ENCODE measurements at regions not wholly inside any gene's neighbourhood (a gene's known extent, or its start where the extent isn't known, plus 50 kb on each side); places are given as distances from the start of the nearest gene placed in this dataset.
"Not testable (repeated sequence)": the region's sequence is repeated elsewhere in the genome, so short reads cannot be mapped to it uniquely, and the experiment has no call there.

- in situ Hi-C loops (cut with MboI; ENCODE audit: low pct_unique_long_range_greater_than_20kb in 2 of 9, low sequenced_read_pairs in 9 of 9, unreplicated experiment in 9 of 9) = no loop called here
- WGBS, 10 experiments = 22 to 100% (median 86%) methylated on average over 1 to 3 of the region's 3 CpGs
- Histone ChIP-seq H3K4me1 (replicated peaks in 1 of 2) (no peaks in the 10 kb centered on the region), H3K4me3 (no peak overlapping the region), H3K27ac (no peak overlapping the region)
- no peak for ATAC-seq (replicated peaks in 6 of 8)
Observed at GRCh38 chr4:34289489-34289888, 1954.8 kb downstream of the ARAP2 start.

GRCh38 chr4:34289962-34290361 is 1954.4 kb downstream of the ARAP2 start:
- Histone ChIP-seq H3K4me1 (replicated peaks in 1 of 2) (no peaks in the 10 kb centered on the region), H3K4me3 (no peak overlapping the region), H3K27ac (no peak overlapping the region)
- in situ Hi-C loops (cut with MboI; ENCODE audit: low pct_unique_long_range_greater_than_20kb in 2 of 9, low sequenced_read_pairs in 9 of 9, unreplicated experiment in 9 of 9) = no loop called here
- no peak for ATAC-seq (replicated peaks in 6 of 8)

- Histone ChIP-seq H3K27ac (no peak overlapping the region), H3K4me1 (replicated peaks in 1 of 2) (no peaks in the 10 kb centered on the region), H3K4me3 (no peak overlapping the region)
- in situ Hi-C loops (cut with MboI; ENCODE audit: low pct_unique_long_range_greater_than_20kb in 2 of 9, low sequenced_read_pairs in 9 of 9, unreplicated experiment in 9 of 9) = no loop called here
- ATAC-seq (replicated peaks in 6 of 8) = no peak
Observed at GRCh38 chr4:34293459-34293858, 1950.9 kb downstream of the ARAP2 start.

GRCh38 chr4:34309383-34309906 is 1934.9 kb downstream of the ARAP2 start:
- peaks cover 17 to 23% of the 10 kb centered on the region in 2 donors for H3K4me1 ChIP-seq (replicated peaks in 1 of 2)

GRCh38 chr4:34318773-34319172 is 1925.5 kb downstream of the ARAP2 start:
- Histone ChIP-seq H3K4me1 (replicated peaks in 1 of 2) (no peaks in the 10 kb centered on the region), H3K4me3 (no peak overlapping the region), H3K27ac (no peak overlapping the region)
- in situ Hi-C loops (cut with MboI; ENCODE audit: low pct_unique_long_range_greater_than_20kb in 2 of 9, low sequenced_read_pairs in 9 of 9, unreplicated experiment in 9 of 9) = no loop called here
- no peak for ATAC-seq (replicated peaks in 6 of 8)

More at GRCh38 chr4:34309383-34309906, 1934.9 kb downstream of the ARAP2 start:
- Histone ChIP-seq H3K27ac (peak overlapping the region in 1 of 2 donors; percentile 62), H3K4me3 (no peak overlapping the region)
- in situ Hi-C loops (cut with MboI; ENCODE audit: low pct_unique_long_range_greater_than_20kb in 2 of 9, low sequenced_read_pairs in 9 of 9, unreplicated experiment in 9 of 9) = no loop called here
- ATAC-seq (replicated peaks in 6 of 8) = peak in 3 of 8 experiments; percentile 60 to 80 (median 71)

- H3K27ac ChIP-seq = no peak overlapping the region
- no peaks in the 10 kb centered on the region for H3K4me1 ChIP-seq (replicated peaks in 1 of 2)
- 0 to 100% (median 42%) methylated on average over 1 of the region's 1 CpG; no CpG with 5 or more reads in 2 of the 10 experiments for WGBS, 10 experiments
- in situ Hi-C loops (cut with MboI; ENCODE audit: low pct_unique_long_range_greater_than_20kb in 2 of 9, low sequenced_read_pairs in 9 of 9, unreplicated experiment in 9 of 9) = no loop called here
- no peak for ATAC-seq (replicated peaks in 6 of 8)
- no peak overlapping the region for H3K4me3 ChIP-seq
Observed at GRCh38 chr4:34323549-34324320, 1920.6 kb downstream of the ARAP2 start.

GRCh38 chr4:34328939-34329338 is 1915.4 kb downstream of the ARAP2 start:
- no peak for ATAC-seq (replicated peaks in 6 of 8)
- Histone ChIP-seq H3K27ac (no peak overlapping the region), H3K4me3 (no peak overlapping the region), H3K4me1 (replicated peaks in 1 of 2) (no peaks in the 10 kb centered on the region)
- in situ Hi-C loops (cut with MboI; ENCODE audit: low pct_unique_long_range_greater_than_20kb in 2 of 9, low sequenced_read_pairs in 9 of 9, unreplicated experiment in 9 of 9) = no loop called here
- 0 to 100% (median 82%) methylated on average over 1 of the region's 1 CpG; no CpG with 5 or more reads in 1 of the 10 experiments for WGBS, 10 experiments

GRCh38 chr4:34335156-34335555 is 1909.2 kb downstream of the ARAP2 start:
- H3K4me3 ChIP-seq; in situ Hi-C loops (cut with MboI; ENCODE audit: low pct_unique_long_range_greater_than_20kb in 2 of 9, low sequenced_read_pairs in 9 of 9, unreplicated experiment in 9 of 9); H3K4me1 ChIP-seq (replicated peaks in 1 of 2); ATAC-seq (replicated peaks in 6 of 8); H3K27ac ChIP-seq: not testable (repeated sequence)
- 100% methylated on average over 1 of the region's 13 CpGs; no CpG with 5 or more reads in 9 of the 10 experiments for WGBS, 10 experiments

- H3K4me1 ChIP-seq (replicated peaks in 1 of 2); ATAC-seq (replicated peaks in 6 of 8); H3K4me3 ChIP-seq; H3K27ac ChIP-seq; in situ Hi-C loops (cut with MboI; ENCODE audit: low pct_unique_long_range_greater_than_20kb in 2 of 9, low sequenced_read_pairs in 9 of 9, unreplicated experiment in 9 of 9): not testable (repeated sequence)
- WGBS, 10 experiments = no CpG with 5 or more reads among the region's 22 CpGs
Observed at GRCh38 chr4:34335556-34335955, 1908.8 kb downstream of the ARAP2 start.

GRCh38 chr4:34362654-34363053 is 1881.7 kb downstream of the ARAP2 start:
- in situ Hi-C loops (cut with MboI; ENCODE audit: low pct_unique_long_range_greater_than_20kb in 2 of 9, low sequenced_read_pairs in 9 of 9, unreplicated experiment in 9 of 9) = no loop called here
- H3K27ac ChIP-seq = no peak overlapping the region
- ATAC-seq (replicated peaks in 6 of 8) = no peak
- no peak overlapping the region for H3K4me3 ChIP-seq
- H3K4me1 ChIP-seq (replicated peaks in 1 of 2) = peaks cover 3 to 22% of the 10 kb centered on the region in 2 donors

- ATAC-seq (replicated peaks in 6 of 8) = no peak
- Histone ChIP-seq H3K27ac (no peak overlapping the region), H3K4me3 (no peak overlapping the region), H3K4me1 (replicated peaks in 1 of 2) (peaks cover 3 to 22% of the 10 kb centered on the region in 2 donors)
- 50 to 100% (median 86%) methylated on average over 1 to 2 of the region's 2 CpGs; no CpG with 5 or more reads in 3 of the 10 experiments for WGBS, 10 experiments
- in situ Hi-C loops (cut with MboI; ENCODE audit: low pct_unique_long_range_greater_than_20kb in 2 of 9, low sequenced_read_pairs in 9 of 9, unreplicated experiment in 9 of 9) = no loop called here
Observed at GRCh38 chr4:34363842-34364241, 1880.5 kb downstream of the ARAP2 start.

GRCh38 chr4:34365946-34366345 is 1878.4 kb downstream of the ARAP2 start:
- H3K27ac ChIP-seq = no peak overlapping the region
- in situ Hi-C loops (cut with MboI; ENCODE audit: low pct_unique_long_range_greater_than_20kb in 2 of 9, low sequenced_read_pairs in 9 of 9, unreplicated experiment in 9 of 9) = no loop called here
- no peak overlapping the region for H3K4me3 ChIP-seq
- WGBS, 10 experiments = 17 to 71% (median 31%) methylated on average over 1 to 2 of the region's 2 CpGs; no CpG with 5 or more reads in 3 of the 10 experiments
- peaks cover 3 to 22% of the 10 kb centered on the region in 2 donors for H3K4me1 ChIP-seq (replicated peaks in 1 of 2)
- peak in 7 of 8 experiments; percentile 26 to 95 (median 78) for ATAC-seq (replicated peaks in 6 of 8)

GRCh38 chr4:34371676-34372075 is 1872.6 kb downstream of the ARAP2 start:
- Histone ChIP-seq H3K4me1 (replicated peaks in 1 of 2) (peaks cover 0 to 21% of the 10 kb centered on the region in 2 donors), H3K27ac (no peak overlapping the region), H3K4me3 (no peak overlapping the region)
- no peak for ATAC-seq (replicated peaks in 6 of 8)
- 67 to 100% (median 100%) methylated on average over 1 of the region's 2 CpGs; no CpG with 5 or more reads in 7 of the 10 experiments for WGBS, 10 experiments
- in situ Hi-C loops (cut with MboI; ENCODE audit: low pct_unique_long_range_greater_than_20kb in 2 of 9, low sequenced_read_pairs in 9 of 9, unreplicated experiment in 9 of 9) = no loop called here

GRCh38 chr4:34372815-34373214 is 1871.5 kb downstream of the ARAP2 start:
- no peak overlapping the region for H3K27ac ChIP-seq
- ATAC-seq (replicated peaks in 6 of 8) = peak in 4 of 8 experiments; percentile 35 to 59 (median 49)
- H3K4me1 ChIP-seq (replicated peaks in 1 of 2) = peaks cover 0 to 14% of the 10 kb centered on the region in 2 donors
- H3K4me3 ChIP-seq = no peak overlapping the region
- in situ Hi-C loops (cut with MboI; ENCODE audit: low pct_unique_long_range_greater_than_20kb in 2 of 9, low sequenced_read_pairs in 9 of 9, unreplicated experiment in 9 of 9) = no loop called here
- 0 to 100% (median 88%) methylated on average over 1 to 2 of the region's 2 CpGs; no CpG with 5 or more reads in 1 of the 10 experiments for WGBS, 10 experiments
